ENCODE measurements at regions not wholly inside any gene's neighbourhood (a gene's known extent, or its start where the extent isn't known, plus 50 kb on each side); places are given as distances from the start of the nearest gene placed in this dataset.

- Histone ChIP-seq H3K27ac (ENCODE audit: low read length) (no peak overlapping the region), H3K4me3 (ENCODE audit: low read depth in 2 of 2, low read length in 2 of 2) (no peak overlapping the region), H3K36me3 (ENCODE audit: control insufficient read depth, insufficient read depth, low read length) (no peaks in the 10 kb centered on the region), H3K4me1 (ENCODE audit: control insufficient read depth, insufficient read depth, low read length) (no peaks in the 10 kb centered on the region), H3K9me3 (ENCODE audit: control insufficient read depth, insufficient read depth, low read depth, low read length) (no peaks in the 10 kb centered on the region), H3K27me3 (ENCODE audit: control insufficient read depth, insufficient read depth, low read length) (no peaks in the 10 kb centered on the region; the same call in 1 of the 2 replicates)
- ChIA-PET POLR2A (no interaction called here), CTCF (no interaction called here)
- ATAC-seq (no peak), DNase-seq (ENCODE audit: low read depth, low spot score) (no peak)
- intact Hi-C loops (cut with micrococcal nuclease; ENCODE audit: unreplicated experiment) (no loop called here), in situ Hi-C loops (cut with HindIII; ENCODE audit: low pct_unique_long_range_greater_than_20kb, low sequenced_read_pairs) (no loop called here)
- no peak for TF ChIP-seq TCF7L2 (IDR thresholded peaks at IDR 0.05; ENCODE audit: low read depth, low read length)
- no peak for TF ChIP-seq REST (IDR thresholded peaks at IDR 0.05; ENCODE audit: insufficient read depth in 1 of 2, low read depth in 2 of 2, low read length in 1 of 2)
- TF ChIP-seq CTCF (IDR thresholded peaks at IDR 0.05), result no peak
- TF ChIP-seq POLR2AphosphoS5 (IDR thresholded peaks at IDR 0.05; ENCODE audit: low read depth, low read length), result no peak
- TF ChIP-seq SIN3A (IDR thresholded peaks at IDR 0.05; ENCODE audit: borderline replicate concordance, insufficient read depth, low read depth, low read length), result no peak
- no TSS peak for BruUV-seq (replicated peaks)
These were observed 67.4 kb upstream of the SIPA1L2 start for GRCh38 chr1:232697187-232697822.

- Histone ChIP-seq H3K9me3 (ENCODE audit: control insufficient read depth, insufficient read depth, low read depth, low read length) (no peaks in the 10 kb centered on the region), H3K27ac (ENCODE audit: low read length) (no peak overlapping the region), H3K36me3 (ENCODE audit: control insufficient read depth, insufficient read depth, low read length) (no peaks in the 10 kb centered on the region), H3K4me1 (ENCODE audit: control insufficient read depth, insufficient read depth, low read length) (no peaks in the 10 kb centered on the region), H3K4me3 (ENCODE audit: low read depth in 2 of 2, low read length in 2 of 2) (no peak overlapping the region), H3K27me3 (ENCODE audit: control insufficient read depth, insufficient read depth, low read length) (no peaks in the 10 kb centered on the region)
- BruUV-seq (replicated peaks), result no TSS peak
- POLR2A ChIA-PET, result interaction anchor here (0.6 kb wide), 1 partner anchor 289 kb away, joined by 6 read pairs; no protein-coding TSS in a partner anchor
- in situ Hi-C loops (cut with HindIII; ENCODE audit: low pct_unique_long_range_greater_than_20kb, low sequenced_read_pairs) (no loop called here), intact Hi-C loops (cut with micrococcal nuclease; ENCODE audit: unreplicated experiment) (no loop called here)
- DNase-seq (ENCODE audit: low read depth, low spot score), result no peak
- ATAC-seq, result no peak
- CTCF ChIA-PET, result no interaction called here
- TF ChIP-seq POLR2AphosphoS5 (IDR thresholded peaks at IDR 0.05; ENCODE audit: low read depth, low read length) (no peak), SIN3A (IDR thresholded peaks at IDR 0.05; ENCODE audit: borderline replicate concordance, insufficient read depth, low read depth, low read length) (no peak), TCF7L2 (IDR thresholded peaks at IDR 0.05; ENCODE audit: low read depth, low read length) (no peak), CTCF (IDR thresholded peaks at IDR 0.05) (no peak), REST (IDR thresholded peaks at IDR 0.05; ENCODE audit: insufficient read depth in 1 of 2, low read depth in 2 of 2, low read length in 1 of 2) (no peak)
These were observed 69.9 kb upstream of the SIPA1L2 start for GRCh38 chr1:232699814-232700213.

Measured in Panc1 (cell line).